ENCODE measurements at regions not wholly inside any gene's neighbourhood (a gene's known extent, or its start where the extent isn't known, plus 50 kb on each side); places are given as distances from the start of the nearest gene placed in this dataset.

DNA sequence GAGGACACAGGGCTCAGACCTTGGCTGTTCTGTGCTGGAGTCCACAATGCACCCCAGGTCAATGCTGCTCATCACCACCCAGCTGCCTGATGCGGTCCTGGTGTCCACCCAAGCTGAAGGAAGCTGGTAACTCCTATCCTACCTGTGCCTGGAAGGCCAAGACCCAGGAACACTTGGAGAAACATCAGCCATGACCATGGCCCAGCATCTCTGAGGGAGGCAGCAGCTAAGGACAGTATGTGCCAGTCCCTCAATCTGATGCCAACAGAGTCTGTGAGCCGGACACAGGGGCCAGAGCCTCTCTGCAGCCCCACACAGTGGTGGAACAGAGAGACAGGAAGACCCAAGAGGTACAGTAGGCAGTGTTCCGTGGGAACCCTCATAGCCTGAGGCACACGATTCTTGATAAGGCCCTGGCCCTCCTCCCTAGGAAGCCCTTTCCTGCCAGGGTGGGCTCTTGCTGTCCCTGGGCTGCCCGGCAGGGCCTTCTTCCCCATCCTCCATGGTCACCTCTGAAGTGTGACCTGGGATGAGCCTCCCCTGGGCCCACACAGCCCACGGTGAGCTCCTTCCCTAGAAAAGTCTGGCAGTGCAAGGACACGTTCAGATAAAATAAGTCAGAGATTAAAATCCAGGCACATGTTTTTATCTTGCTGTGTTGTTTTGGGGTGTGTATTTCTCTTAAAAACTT lies 170.7 kb downstream of the THBS2 start:
- DNase-seq (ENCODE audit: low read depth) = no peak

DNA sequence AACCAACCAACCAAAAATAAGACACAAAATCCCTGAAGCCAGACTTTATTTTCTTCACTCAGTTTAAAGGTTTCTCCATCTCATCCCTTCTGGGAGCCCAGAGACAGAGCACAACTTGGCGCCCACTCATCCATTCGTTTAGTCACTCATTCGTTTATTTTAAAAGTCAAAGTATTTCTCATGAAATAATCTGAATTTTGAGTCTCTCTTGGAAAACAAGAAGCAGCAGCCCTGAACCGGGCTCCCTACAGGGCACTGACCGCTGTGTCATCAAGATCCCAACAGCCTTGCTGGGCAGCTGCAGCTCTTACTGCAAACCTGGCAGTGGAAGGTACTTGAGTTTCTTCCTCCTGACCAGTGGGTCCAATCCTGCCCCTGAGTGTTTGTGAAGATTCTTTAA lies 171.6 kb downstream of the THBS2 start:
- no peak for DNase-seq (ENCODE audit: low read depth)

DNA sequence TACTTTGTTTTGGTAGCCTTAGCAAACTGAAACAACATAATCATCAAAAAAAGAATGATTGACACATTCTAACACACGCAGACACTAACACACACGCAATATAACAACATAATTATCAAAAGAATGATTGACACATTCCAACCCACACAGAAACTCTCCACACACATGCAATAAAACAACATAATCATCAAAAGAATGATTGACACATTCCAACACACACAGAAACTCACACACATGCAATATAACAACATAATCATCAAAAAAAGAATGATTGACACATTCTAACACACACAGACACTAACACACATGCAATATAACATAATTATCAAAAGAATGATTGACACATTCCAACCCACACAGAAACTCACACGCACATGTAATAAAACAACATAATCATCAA lies 172.4 kb downstream of the THBS2 start:
- DNase-seq (ENCODE audit: low read depth) = no peak

DNA sequence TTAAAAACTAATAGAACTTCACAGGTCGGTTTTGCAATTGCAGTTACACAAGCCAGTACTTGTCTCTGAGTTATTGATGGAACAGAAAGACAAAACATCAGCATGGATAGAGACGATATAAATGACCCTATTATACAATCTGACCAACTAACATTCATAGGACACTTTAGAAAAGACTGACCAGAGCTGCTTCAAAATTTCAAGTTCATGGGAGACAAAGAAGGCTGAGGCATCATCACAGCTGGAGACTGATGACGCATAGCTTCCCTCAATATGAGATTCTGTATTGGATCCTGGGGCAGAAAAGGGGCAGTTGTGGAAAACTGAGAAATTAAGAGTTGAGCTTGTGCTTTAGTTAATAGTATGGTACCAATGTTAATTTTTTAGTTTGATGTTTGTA lies 174.0 kb downstream of the THBS2 start:
- DNase-seq (ENCODE audit: low read depth) = no peak

DNA sequence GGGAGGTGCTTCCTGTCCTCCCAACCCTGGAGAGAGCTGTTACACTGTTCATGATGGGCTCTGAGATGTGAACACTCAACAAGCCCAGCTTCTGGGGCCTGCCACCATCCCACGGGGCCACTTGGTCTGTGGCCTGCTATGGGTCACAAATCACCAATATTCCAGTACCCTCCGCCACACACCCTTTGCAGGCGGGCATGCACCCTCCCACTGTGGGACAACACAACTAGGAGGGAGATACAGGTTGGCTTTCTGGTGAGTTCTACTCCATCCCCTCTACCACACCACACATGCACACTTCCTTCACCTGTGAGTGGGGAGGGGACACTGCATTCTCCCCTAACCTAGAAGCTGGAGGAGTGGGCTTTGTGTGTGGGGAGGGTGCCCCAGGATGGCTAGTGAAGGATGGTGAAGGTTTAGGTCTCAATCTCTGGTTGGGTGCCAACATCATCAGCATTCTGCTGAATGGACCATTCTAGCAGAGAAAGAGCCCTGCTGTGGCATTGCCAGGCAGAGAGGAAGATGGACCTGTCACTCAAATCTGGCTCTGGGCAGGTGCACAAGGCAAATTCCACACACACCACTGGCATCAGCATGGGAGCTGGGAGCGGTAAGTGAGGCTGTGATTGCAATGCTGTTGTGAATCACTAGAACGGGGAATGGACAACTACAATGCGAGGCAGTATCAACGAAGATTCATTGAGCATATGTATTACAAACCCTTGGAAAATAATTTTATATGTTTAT lies 175.1 kb downstream of the THBS2 start:
- DNase-seq (ENCODE audit: low read depth) = no peak

DNA sequence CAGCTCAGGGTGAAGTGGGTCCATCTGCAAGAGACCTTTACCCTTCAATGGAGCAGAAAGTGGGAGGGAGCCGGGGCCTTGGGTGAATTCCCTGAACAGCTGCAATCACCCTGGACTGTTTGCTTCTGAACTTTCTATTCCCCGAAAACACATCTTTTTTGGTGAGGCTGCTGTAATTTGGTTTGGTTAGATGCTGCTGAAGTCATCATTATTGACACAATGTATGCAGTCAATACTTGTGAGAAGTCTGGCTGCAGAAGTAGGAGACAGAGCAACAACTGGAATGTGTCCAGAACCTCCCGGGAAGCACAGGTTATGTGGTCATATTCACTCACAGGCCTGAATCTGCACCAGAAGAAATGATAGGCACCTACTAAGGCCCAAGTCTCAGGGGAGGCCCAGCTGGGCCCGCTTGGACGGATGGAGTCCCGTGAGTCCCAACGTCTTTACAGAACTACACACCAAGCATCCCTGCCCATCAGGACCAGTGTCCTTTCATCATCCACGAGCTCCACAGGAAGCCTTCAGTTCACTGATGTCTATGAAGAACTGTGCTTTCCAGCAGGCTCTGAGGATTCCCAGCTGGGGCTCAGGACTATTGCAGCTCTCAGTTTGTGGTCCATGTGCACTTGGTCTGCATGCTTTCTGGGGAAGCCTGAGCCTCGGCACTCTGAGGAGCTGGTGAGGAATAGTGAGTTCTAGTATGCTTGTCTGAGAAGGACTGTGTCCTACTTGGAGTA lies 177.6 kb downstream of the THBS2 start:
- no peak for DNase-seq (ENCODE audit: low read depth)

DNA sequence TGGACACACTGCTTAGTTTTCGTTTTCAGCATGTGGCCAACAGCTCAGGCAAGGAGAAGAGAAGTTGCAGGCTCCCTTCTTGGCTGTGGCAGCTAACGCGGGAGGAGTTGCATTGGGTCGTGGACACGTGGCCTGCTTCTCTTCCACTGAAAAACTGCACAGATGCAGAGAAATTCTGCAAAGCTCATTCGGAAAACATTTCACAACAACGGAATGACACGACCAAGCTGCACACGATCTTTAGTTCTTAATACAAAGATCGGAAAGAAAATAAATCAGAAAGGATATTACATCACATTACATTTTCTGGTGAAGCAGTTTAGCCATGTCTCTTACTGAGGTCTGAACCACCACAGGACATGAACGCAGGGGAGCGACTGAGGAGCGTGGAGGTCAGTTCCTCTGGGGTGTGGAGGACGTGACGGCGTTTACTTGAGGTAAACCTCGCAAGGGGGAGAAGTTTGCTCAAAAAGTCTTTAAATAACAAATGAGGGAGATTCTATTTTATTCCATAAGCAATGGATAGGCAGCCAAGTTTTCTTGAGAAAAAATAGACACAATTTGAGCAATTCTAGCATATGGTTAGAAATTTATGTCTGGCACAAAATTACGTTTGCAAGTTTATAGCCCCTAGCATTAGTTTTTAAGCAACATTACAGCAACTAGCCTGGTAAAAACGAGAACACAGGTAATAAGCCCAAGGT lies 178.3 kb downstream of the THBS2 start:
- DNase-seq (ENCODE audit: low read depth) = peak; percentile 85

DNA sequence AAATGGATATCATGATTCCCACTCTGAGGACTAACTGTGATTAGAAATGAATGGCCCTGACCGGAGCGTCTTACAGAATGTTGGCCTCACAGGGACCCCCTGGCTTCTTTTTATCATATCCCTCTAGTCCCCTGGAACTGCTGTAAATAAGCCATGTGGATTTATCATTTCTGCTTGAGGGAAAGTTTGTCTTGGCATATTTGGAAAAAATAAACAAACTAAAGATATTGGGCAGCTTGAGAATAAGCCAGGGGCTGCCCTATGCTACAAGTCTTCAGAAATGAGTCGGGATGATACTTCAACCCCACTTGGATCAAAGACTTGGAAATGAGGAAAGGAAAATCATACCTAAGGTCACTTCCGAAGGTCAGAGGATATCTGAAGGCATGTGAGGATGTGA lies 179.1 kb downstream of the THBS2 start:
- DNase-seq (ENCODE audit: low read depth) = no peak

DNA sequence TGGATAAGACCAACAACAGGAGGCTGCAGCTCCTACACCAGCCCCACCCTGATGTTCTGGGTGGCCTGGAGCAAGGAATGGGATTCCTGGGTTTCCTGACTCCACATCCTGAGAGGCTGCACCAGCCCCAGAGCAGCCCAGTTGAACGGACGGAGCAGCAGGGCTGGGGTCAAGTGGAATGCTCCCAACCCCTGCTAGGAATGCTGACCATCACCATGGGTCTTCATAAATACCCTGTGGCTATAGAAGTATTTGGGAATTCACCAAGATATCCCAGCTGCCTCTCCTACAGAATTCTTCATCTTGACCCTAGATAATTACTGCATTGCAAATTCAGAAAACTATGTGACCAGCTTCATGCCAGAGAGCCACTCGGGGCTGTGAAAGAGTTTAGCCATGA lies 180.3 kb downstream of the THBS2 start:
- peak; percentile 98 for DNase-seq (ENCODE audit: low read depth)

DNA sequence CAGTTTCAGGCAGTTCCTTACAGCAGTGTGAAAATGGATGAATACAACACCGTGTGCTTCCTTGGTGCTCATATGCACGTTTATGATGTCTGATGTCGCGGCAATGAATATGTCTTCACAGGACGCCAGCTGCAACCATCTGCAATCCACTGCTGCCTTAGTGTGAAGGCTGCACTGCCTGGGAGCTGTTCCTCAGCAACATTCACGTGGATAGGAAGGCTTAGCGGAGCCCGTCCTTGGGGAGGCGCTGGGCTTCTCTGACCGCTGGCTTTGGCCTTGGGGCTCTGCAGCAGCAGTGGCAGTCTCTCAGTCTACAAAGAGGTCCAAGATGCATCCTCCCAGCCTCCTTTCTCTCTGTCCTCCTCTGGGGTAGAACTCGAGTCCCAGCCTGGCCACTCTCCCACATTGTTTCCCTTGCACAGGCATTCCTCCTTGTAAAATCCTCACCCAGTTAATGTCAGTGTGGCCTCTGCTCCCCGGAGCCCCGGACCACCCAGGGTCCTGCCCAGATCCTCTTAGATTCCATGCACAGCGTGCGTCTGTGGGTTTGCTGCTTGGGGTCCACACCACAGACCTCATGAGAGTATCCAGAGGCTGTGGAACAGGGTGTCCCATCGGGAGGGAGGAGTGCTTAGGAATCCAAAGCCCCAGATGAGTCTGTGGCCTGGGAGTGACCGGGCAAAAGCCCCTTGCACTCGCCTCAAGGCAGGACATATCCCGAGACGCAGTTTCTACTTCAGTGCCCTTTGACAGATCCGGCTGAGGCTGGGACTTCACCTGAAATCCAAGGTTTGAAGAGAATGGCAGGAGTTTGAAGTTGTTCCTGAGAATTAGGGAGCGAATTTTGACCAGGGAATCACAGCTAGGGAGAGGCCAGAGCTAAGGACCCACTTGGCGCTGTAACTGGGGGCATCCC lies 181.3 kb downstream of the THBS2 start:
- no peak for DNase-seq (ENCODE audit: low read depth)

DNA sequence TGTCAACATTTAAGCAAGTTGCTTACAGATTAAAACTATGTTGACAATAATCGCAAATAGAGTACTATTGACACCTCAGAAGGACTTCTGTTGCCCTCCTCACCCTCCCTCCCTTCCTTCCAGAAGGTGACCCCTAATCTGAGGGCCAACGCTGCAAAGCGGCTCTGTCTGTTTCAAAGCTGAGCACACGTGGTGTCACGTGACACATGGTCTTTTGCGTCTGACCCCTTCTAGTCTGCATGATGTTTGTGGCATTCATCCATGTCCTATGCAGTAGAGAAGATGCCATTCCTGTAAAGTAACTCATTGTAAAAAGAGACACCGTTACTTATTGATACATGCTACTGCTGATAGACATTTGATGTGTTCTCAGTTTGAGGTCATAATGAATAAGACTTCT lies 182.3 kb downstream of the THBS2 start:
- no peak for DNase-seq (ENCODE audit: low read depth)

DNA sequence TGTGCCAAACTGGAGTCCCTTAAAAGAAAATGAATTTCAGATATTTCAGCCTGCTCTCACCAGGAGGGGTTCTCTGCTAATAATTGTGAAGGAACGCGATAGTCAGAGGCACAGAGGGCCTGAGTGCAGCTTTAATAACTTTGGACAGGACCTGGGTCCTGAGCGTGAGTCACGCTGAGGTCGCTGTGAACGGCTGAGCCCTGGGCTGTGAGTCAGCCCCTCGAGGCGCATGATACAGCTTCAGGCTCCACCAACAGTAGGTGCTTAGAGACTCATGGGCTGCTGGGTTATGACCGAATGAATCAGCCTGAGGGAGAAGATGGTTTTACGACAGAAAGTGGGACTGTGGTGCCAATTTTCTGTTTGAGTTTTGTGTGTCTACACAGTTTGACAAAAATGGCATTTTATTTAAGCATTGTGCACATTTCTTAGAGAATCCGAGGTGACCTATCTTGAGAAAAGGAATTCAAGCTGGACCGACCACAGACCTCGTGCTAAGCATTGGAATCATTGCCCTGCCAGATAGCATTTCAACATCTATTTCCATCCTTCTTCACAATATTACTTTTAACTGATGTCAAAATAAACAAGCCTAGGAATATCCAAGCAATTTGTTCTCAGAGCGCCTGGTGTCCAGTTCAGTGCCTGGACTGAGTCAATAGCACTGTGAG lies 183.0 kb downstream of the THBS2 start:
- DNase-seq (ENCODE audit: low read depth) = peak; percentile 100

DNA sequence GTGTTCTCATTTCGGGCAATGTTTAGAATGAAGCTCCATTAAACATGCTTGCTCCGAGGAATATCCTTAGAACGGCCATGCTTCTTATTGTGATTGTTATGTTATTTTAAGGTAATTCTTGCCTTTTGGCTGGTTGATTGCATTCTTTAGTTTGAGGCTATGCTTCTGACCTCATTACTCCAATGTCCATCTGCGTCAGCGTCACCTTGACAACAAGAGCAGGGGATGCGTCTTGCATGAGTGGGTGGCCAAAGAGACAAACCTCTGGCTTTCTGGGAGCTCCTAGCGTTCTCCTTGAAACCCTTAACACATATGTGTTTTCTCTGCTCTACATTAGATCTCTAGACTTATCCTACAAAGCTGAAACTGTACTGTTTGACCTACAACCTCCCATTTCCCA lies 184.3 kb downstream of the THBS2 start:
- DNase-seq (ENCODE audit: low read depth) = no peak

DNA sequence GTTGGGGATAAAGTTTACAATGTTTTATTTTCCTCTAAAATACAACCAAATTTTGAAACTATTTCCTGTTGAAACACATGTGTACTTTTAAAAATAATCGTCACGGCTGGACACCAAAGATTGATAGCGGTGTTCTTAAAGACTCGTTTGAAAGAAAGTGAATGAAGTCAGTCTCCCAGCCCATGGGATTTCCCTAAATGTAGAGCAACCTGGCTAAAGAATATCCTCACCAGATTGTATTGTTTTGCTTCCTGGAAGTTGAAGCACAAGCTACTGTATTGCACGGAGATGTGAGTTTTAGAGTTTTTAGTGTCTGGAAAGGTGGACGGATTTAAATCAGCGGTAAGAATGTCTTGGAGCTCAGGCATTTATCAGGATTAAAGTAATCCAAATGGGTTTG lies 189.5 kb downstream of the THBS2 start:
- DNase-seq (ENCODE audit: low read depth) = no peak

DNA sequence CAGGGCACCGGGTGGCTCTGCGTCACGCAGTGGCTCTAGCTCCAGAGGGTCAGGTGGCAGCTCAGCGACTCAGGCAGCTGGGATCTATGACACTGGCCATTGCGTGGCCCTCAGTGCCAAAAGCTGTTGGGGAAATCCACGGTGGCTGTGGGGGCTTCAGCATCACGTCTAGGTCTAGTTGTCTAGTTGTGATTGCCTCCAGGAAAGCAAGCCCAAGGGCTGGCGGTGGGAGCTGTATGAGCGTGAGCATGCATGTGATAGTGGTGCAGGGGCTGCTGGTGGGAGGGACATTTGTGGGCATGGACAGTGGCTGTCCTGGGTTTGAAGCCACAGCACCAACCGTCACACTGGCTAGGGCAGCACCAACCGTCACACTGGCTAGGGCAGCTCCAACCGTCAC lies 191.4 kb downstream of the THBS2 start:
- DNase-seq (ENCODE audit: low read depth) = no peak

DNA sequence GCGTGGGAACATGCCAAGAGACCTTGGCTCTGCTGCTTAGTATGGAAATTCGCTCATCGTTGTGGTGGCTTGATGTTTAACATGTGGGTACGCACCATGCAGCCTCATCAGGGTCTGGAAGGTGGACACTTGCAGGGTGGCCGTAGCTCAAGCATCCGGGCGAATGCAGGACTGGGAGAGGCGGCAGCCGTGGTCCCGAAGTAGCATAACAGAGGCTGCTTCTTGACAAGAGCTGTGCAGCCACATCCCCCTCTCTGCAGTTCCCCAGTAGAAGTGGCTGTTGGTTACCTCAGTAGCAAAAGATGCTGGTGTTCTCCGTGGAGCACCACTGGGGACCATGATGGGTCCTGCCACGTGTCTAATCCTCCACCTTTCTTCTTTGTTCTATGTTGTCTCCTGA lies 195.0 kb downstream of the THBS2 start:
- DNase-seq (ENCODE audit: low read depth) = no peak

DNA sequence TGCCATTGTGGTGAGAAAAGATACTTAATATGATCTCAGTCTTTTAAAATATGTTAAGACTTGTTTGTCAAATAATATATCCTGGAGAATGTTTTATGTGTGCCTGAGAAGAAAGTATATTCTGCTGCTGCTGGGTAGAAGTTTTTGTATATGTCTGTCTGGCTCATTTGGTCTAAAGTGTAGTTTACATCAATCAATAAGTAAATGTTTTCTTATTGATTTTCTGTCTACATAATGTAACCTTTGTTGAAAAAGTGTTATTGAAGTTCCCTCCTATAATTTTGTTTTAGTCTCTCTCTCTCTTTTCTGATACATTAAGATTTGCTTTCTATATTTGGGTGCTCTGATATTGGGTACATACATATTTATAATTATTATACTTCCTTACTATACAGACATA lies 201.2 kb downstream of the THBS2 start:
- DNase-seq (ENCODE audit: low read depth) = no peak

DNA sequence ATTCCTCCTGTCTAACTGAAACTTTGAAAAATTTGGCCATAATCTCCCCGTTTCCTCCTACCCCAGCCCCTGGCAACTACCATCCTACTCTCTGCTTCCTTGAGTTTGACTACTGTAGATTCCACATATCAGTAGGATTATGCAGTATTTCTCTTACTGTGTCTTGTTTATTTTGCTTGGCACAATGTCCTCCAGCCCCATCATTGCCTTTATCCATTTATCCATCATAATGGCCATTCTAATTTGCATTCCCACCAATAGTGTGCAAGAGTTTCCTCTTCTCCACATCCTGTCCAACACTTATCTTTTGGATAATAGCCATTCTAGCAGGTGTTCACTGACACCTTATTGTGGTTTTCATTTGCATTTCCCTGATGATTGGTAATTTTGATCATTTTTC lies 202.3 kb downstream of the THBS2 start:
- DNase-seq (ENCODE audit: low read depth) = no peak

DNA sequence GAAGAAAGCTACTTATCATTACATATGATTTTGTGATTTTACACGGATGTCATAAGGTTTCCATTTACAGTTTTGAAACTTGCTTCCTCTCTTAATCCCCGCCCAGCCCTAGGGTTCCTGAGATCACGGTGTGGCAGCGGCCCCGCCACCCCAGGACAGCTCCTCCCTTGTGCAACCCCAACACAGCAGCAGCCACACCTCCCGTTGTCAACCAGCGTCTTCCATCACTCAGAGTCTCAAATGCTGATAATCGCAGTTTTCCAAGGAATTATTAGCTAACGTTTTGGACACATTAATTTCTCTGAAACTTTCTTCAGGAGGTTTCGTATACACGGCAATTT lies 204.8 kb downstream of the THBS2 start:
- DNase-seq (ENCODE audit: low read depth) = no peak

DNA sequence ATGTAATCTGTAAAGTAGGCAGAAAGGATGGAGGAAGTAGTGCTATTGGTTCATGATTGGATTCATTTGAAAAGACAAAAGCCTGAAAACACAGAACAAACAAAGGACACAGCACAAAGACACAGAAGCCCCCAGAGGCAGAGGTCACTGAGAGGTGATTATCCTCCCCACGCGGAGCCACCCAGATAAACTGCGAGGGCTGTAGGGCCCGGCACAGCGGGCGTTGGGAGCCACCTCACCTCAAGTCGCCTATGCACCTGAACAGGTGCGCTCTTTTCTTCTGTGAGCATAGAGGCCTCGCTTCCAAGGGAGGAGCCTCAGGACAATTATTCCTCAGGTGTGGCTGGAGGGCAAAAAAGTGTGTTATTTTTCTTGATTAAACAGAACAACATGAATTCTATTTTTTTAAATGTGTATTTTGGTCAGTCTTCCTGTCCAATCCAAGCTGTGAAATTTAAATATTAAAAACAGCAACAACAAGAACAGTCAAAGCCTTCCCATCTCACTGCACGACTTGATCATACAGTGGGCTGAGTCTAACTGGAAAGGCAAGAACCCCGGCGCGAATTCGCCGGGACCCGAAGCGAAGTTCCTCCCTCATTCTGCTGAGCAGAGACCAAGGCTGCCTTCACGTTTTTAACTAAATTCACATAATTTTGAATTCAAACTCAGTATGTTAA lies 205.3 kb downstream of the THBS2 start:
- DNase-seq (ENCODE audit: low read depth) = no peak

DNA sequence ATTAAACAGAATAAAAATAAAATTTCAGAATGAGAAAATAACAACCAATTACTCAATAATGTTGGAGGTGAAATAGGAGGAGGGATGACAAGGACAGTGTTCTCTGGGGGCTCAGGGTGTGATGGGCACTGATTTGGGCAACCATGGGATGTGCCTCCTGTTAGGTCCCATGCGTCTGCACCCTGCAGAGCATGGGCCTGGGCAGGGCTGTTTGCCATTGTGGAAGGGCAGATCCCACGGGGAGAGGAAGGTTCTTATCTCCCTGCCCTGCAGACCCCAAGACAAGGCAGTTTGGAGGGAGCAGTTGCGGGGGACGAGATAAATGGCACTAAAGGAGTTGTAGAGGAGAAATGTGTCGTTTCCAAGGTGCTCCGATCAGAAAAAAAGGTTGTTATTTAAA lies 206.3 kb downstream of the THBS2 start:
- no peak for DNase-seq (ENCODE audit: low read depth)

Measured in GM04503 (cell line).